SK-N-SH treated with all-trans-retinoic acid at 6 μM for 48 hours (cell line): ENCODE measurements at regions not wholly inside any gene's neighbourhood (a gene's known extent, or its start where the extent isn't known, plus 50 kb on each side); places are given as distances from the start of the nearest gene placed in this dataset.

Source experiments
- ATAC-seq: fragments of 200-7000 bp; cut with Tn5 transposase; 3 replicates; pipeline ENCODE4 v1.9.1; 2020; ENCODE audit warnings: mild to moderate bottlenecking, moderate library complexity
- ARNTL ChIP-seq: fragments of 450-650 bp; formaldehyde crosslinking; IDR thresholded peaks from 2 replicates; pipeline ENCODE4 v1.5.0; 2020; ENCODE audit warnings: low read depth, mild to moderate bottlenecking, moderate library complexity, borderline replicate concordance
- BACH2 ChIP-seq: fragments of 250-450 bp; sonication (Bioruptor Pico); IDR thresholded peaks from 2 replicates; pipeline ENCODE4 v1.9.0; 2021; ENCODE audit warnings: mild to moderate bottlenecking, borderline replicate concordance
- CSDC2 ChIP-seq: fragments of 250-450 bp; sonication (Bioruptor Pico); IDR thresholded peaks from 2 replicates; pipeline ENCODE4 v1.5.0; 2020; ENCODE audit warnings: mild to moderate bottlenecking, moderate library complexity
- ESRRG ChIP-seq: fragments of 250-450 bp; sonication (Bioruptor Pico); IDR thresholded peaks from 2 replicates; pipeline ENCODE4 v1.6.1; 2021; ENCODE audit warnings: mild to moderate bottlenecking
- GLIS3 ChIP-seq: fragments of 250-450 bp; sonication (Bioruptor Pico); IDR thresholded peaks from 2 replicates; pipeline ENCODE4 v1.5.0; 2020; ENCODE audit warnings: mild to moderate bottlenecking, moderate library complexity
- ISL1 ChIP-seq: fragments of 250-450 bp; sonication (Bioruptor Pico); IDR thresholded peaks from 2 replicates; pipeline ENCODE4 v2.1.2; 2022; ENCODE audit warnings: mild to moderate bottlenecking, moderate library complexity
- PPARA ChIP-seq: fragments of 250-450 bp; sonication (Bioruptor Pico); IDR thresholded peaks from 2 replicates; pipeline ENCODE4 v1.5.0; 2020; ENCODE audit warnings: mild to moderate bottlenecking, borderline replicate concordance
- RARB ChIP-seq: fragments of 250-450 bp; sonication (Bioruptor Pico); IDR thresholded peaks from 2 replicates; pipeline ENCODE4 v1.8.0; 2021; ENCODE audit warnings: mild to moderate bottlenecking, moderate library complexity
- SNAI2 ChIP-seq: fragments of 250-450 bp; sonication (Bioruptor Pico); IDR thresholded peaks from 2 replicates; pipeline ENCODE4 v1.5.0; 2020; ENCODE audit warnings: mild to moderate bottlenecking, moderate library complexity
- TCF4 ChIP-seq: fragments of 250-450 bp; sonication (Bioruptor Pico); IDR thresholded peaks from 2 replicates; pipeline ENCODE4 v1.8.0; 2021; ENCODE audit warnings: mild to moderate bottlenecking, moderate library complexity, borderline replicate concordance
- TOX ChIP-seq: fragments of 250-450 bp; sonication (Bioruptor Pico); IDR thresholded peaks from 2 replicates; pipeline ENCODE4 v1.8.0; 2021; ENCODE audit warnings: mild to moderate bottlenecking, moderate library complexity, borderline replicate concordance
- ZFP3 ChIP-seq: fragments of 250-450 bp; sonication (Bioruptor Pico); IDR thresholded peaks from 2 replicates; pipeline ENCODE4 v1.5.0; 2020; ENCODE audit warnings: mild to moderate bottlenecking, moderate library complexity
- ZFP30 ChIP-seq: fragments of 450-650 bp; formaldehyde crosslinking; IDR thresholded peaks from 2 replicates; pipeline ENCODE4 v1.5.0; 2022; ENCODE audit warnings: mild to moderate bottlenecking, moderate library complexity
- ZNF565 ChIP-seq: fragments of 450-650 bp; formaldehyde crosslinking; conservative IDR thresholded peaks from 2 replicates; pipeline ENCODE4 v1.5.0; 2020; ENCODE audit warnings: low read depth, mild to moderate bottlenecking, moderate library complexity
- ZNF70 ChIP-seq: fragments of 450-650 bp; formaldehyde crosslinking; IDR thresholded peaks from 2 replicates; pipeline ENCODE4 v1.5.0; 2020; ENCODE audit warnings: mild to moderate bottlenecking, moderate library complexity
- ZNF8 ChIP-seq: fragments of 450-650 bp; formaldehyde crosslinking; IDR thresholded peaks from 2 replicates; pipeline ENCODE4 v1.5.0; 2020; ENCODE audit warnings: mild to moderate bottlenecking, moderate library complexity
- TF ChIP-seq, protein P1 (sequence below): fragments of 250-450 bp; sonication (Bioruptor Pico); IDR thresholded peaks from 2 replicates; pipeline ENCODE4 v1.5.0; 2020; ENCODE audit warnings: mild to moderate bottlenecking, moderate library complexity
- TF ChIP-seq, protein P2 (sequence below): fragments of 250-450 bp; sonication (Bioruptor Pico); IDR thresholded peaks from 2 replicates; pipeline ENCODE4 v1.5.1; 2020; ENCODE audit warnings: low read depth, mild to moderate bottlenecking, moderate library complexity
- TF ChIP-seq, protein P3 (sequence below): fragments of 250-450 bp; sonication (Bioruptor Pico); IDR thresholded peaks from 2 replicates; pipeline ENCODE4 v1.8.0; 2021; ENCODE audit warnings: low read depth, mild to moderate bottlenecking, moderate library complexity, borderline replicate concordance
- TF ChIP-seq, protein P4 (sequence below): fragments of 250-450 bp; sonication (Bioruptor Pico); IDR thresholded peaks from 2 replicates; pipeline ENCODE4 v1.8.0; 2020; ENCODE audit warnings: mild to moderate bottlenecking, moderate library complexity, borderline replicate concordance
- TF ChIP-seq, protein P5 (sequence below): fragments of 250-450 bp; sonication (Bioruptor Pico); IDR thresholded peaks from 2 replicates; pipeline ENCODE4 v1.5.1; 2021; ENCODE audit warnings: mild to moderate bottlenecking, moderate library complexity

DNA sequence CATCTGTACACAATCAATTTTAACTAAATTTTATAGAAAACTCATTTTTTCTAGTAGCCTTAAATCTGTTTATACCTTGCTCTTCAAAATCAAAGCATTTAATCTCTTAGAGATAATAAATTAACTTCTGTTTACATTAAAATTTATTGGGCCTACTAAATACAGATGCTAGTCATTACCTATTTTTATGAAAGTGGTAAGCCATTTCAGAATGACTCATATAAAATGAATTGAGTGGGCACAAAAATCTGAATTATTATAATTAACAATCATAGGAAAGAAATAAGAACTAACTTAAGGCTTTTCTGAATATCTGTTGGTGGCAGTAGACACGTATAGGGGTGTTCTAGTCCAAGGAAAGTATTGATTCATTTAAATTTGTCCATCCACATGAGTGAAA lies 157.9 kb downstream of the KCNJ2 start:
- TF ChIP-seq ARNTL (CRISPR knock-in tag) (no peak), ZFP30 (no peak), ZNF565 (CRISPR knock-in tag) (no peak), CSDC2 (no peak), ZFP3 (CRISPR knock-in tag) (no peak), BACH2 (no peak), ZNF70 (no peak), ZNF8 (CRISPR knock-in tag) (peak; percentile 75), TOX (CRISPR knock-in tag) (no peak), ISL1 (CRISPR knock-in tag) (peak; percentile 23; the same call in 1 of the 2 replicates), SNAI2 (CRISPR knock-in tag) (no peak), GLIS3 (no peak)
- TF ChIP-seq, protein P1, sequence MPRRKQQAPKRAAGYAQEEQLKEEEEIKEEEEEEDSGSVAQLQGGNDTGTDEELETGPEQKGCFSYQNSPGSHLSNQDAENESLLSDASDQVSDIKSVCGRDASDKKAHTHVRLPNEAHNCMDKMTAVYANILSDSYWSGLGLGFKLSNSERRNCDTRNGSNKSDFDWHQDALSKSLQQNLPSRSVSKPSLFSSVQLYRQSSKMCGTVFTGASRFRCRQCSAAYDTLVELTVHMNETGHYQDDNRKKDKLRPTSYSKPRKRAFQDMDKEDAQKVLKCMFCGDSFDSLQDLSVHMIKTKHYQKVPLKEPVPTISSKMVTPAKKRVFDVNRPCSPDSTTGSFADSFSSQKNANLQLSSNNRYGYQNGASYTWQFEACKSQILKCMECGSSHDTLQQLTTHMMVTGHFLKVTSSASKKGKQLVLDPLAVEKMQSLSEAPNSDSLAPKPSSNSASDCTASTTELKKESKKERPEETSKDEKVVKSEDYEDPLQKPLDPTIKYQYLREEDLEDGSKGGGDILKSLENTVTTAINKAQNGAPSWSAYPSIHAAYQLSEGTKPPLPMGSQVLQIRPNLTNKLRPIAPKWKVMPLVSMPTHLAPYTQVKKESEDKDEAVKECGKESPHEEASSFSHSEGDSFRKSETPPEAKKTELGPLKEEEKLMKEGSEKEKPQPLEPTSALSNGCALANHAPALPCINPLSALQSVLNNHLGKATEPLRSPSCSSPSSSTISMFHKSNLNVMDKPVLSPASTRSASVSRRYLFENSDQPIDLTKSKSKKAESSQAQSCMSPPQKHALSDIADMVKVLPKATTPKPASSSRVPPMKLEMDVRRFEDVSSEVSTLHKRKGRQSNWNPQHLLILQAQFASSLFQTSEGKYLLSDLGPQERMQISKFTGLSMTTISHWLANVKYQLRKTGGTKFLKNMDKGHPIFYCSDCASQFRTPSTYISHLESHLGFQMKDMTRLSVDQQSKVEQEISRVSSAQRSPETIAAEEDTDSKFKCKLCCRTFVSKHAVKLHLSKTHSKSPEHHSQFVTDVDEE (CRISPR knock-in tag) = no peak
- TF ChIP-seq, protein P2, sequence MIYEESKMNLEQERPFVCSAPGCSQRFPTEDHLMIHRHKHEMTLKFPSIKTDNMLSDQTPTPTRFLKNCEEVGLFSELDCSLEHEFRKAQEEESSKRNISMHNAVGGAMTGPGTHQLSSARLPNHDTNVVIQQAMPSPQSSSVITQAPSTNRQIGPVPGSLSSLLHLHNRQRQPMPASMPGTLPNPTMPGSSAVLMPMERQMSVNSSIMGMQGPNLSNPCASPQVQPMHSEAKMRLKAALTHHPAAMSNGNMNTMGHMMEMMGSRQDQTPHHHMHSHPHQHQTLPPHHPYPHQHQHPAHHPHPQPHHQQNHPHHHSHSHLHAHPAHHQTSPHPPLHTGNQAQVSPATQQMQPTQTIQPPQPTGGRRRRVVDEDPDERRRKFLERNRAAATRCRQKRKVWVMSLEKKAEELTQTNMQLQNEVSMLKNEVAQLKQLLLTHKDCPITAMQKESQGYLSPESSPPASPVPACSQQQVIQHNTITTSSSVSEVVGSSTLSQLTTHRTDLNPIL (CRISPR knock-in tag) = no peak
- TF ChIP-seq, protein P3, sequence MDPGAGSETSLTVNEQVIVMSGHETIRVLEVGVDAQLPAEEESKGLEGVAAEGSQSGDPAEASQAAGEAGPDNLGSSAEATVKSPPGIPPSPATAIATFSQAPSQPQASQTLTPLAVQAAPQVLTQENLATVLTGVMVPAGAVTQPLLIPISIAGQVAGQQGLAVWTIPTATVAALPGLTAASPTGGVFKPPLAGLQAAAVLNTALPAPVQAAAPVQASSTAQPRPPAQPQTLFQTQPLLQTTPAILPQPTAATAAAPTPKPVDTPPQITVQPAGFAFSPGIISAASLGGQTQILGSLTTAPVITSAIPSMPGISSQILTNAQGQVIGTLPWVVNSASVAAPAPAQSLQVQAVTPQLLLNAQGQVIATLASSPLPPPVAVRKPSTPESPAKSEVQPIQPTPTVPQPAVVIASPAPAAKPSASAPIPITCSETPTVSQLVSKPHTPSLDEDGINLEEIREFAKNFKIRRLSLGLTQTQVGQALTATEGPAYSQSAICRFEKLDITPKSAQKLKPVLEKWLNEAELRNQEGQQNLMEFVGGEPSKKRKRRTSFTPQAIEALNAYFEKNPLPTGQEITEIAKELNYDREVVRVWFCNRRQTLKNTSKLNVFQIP (CRISPR knock-in tag) = no peak
- no peak for ATAC-seq

DNA sequence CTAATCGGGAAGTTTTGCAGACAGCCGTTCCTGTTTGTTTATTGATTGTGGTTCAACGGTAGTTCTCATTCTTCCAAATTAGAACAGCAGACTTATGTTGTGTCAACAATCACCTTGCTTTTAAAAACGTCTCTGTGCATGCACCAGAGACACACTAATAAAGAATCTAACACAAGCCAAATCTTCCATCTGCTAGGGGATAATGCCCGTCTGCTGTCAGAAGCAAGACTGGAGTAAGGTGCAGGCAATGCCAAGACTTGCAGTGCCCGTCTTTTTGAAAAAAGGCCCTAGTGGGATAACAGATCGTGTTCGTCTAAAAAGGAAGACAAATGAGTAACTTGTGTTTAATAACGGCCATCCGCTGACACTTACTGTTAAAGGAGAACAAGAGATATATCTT lies 158.4 kb downstream of the KCNJ2 start:
- ATAC-seq = no peak
- TF ChIP-seq ISL1 (CRISPR knock-in tag) (no peak), TCF4 (CRISPR knock-in tag) (no peak), ZFP30 (no peak), ZFP3 (CRISPR knock-in tag) (no peak), PPARA (CRISPR knock-in tag) (no peak), RARB (CRISPR knock-in tag) (no peak), ESRRG (CRISPR knock-in tag) (no peak), GLIS3 (no peak), ARNTL (CRISPR knock-in tag) (no peak), ZNF70 (no peak), BACH2 (no peak), ZNF8 (CRISPR knock-in tag) (no peak)
- TF ChIP-seq, protein P1 (CRISPR knock-in tag) = no peak
- TF ChIP-seq, protein P4, sequence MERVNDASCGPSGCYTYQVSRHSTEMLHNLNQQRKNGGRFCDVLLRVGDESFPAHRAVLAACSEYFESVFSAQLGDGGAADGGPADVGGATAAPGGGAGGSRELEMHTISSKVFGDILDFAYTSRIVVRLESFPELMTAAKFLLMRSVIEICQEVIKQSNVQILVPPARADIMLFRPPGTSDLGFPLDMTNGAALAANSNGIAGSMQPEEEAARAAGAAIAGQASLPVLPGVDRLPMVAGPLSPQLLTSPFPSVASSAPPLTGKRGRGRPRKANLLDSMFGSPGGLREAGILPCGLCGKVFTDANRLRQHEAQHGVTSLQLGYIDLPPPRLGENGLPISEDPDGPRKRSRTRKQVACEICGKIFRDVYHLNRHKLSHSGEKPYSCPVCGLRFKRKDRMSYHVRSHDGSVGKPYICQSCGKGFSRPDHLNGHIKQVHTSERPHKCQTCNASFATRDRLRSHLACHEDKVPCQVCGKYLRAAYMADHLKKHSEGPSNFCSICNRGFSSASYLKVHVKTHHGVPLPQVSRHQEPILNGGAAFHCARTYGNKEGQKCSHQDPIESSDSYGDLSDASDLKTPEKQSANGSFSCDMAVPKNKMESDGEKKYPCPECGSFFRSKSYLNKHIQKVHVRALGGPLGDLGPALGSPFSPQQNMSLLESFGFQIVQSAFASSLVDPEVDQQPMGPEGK (CRISPR knock-in tag) = no peak
- TF ChIP-seq, protein P2 (CRISPR knock-in tag) = no peak
- TF ChIP-seq, protein P5, sequence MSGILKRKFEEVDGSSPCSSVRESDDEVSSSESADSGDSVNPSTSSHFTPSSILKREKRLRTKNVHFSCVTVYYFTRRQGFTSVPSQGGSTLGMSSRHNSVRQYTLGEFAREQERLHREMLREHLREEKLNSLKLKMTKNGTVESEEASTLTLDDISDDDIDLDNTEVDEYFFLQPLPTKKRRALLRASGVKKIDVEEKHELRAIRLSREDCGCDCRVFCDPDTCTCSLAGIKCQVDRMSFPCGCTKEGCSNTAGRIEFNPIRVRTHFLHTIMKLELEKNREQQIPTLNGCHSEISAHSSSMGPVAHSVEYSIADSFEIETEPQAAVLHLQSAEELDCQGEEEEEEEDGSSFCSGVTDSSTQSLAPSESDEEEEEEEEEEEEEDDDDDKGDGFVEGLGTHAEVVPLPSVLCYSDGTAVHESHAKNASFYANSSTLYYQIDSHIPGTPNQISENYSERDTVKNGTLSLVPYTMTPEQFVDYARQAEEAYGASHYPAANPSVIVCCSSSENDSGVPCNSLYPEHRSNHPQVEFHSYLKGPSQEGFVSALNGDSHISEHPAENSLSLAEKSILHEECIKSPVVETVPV (CRISPR knock-in tag) = no peak
